ENCODE measurements at regions not wholly inside any gene's neighbourhood (a gene's known extent, or its start where the extent isn't known, plus 50 kb on each side); places are given as distances from the start of the nearest gene placed in this dataset.
A peak's percentile ranks its signal among the peaks of the same experiment; 100 is the strongest.

DNA sequence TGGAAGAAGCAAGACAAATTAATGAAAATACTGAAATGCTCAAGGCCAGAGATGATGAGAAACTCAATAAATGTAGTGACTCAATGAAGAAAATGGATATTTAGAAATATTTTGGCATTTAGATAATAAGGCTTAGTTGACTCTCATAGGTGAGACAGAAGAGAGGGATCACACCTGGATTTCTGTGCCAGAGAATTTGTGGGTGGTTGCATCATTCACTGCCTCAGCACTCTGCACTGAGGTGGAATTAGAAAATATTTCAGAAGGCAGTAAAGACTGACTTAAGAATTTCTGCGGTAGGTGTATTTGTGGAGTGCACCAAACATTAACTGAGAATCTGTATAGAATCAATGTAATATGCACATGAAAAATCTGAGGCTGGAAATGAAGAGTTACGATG lies 848.3 kb upstream of the PCDH9 start:
- no peak for DNase-seq

DNA sequence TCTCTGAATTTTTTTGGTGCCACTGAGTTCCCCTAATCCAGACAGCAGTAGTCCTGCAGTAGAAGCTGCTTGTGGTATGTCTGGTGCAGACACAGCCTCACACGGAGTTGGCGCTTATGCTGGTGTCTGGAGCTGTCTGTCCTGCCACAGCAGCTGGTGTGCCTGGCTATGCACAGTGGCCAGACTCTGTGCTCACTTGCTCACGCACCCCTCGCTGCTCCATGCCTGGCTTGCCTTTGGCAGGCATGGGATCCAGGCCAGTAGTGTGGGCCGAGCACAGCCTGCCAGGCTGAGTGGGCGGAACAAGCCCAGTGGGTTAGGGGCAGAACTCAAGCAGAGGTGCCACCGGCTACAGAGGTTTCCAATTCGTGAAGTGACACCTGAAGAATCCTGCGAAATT lies 845.9 kb upstream of the PCDH9 start:
- no peak for DNase-seq

DNA sequence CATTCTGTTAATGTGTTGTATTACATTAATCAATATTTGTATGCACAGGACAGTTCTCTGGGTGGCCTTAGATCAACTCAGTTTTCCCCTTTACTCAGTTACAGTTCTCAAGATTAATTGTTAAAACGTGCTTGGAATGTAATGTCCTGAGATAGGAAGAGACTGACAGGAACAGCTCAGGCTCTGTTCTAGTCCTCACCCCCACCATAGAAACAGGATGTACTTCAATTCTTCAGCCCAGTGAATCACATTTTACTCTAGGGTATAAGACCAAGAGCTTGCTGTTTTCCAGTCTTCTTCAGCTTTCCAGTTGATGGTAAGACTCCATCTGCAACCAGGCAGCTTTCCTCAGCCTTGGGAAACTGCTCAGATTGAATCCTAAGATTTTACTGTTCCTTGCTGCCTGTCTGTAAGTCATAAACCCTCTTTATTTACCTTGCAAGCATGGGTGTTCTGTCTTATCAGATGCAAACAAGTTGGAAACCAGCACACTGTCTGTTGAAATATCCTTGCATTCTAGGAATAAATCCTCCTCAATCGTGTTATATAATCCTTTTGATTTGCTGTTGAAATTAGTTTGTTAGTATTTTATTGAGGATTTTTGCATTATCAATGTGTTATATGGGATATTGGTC lies 836.9 kb upstream of the PCDH9 start:
- no peak for DNase-seq

DNA sequence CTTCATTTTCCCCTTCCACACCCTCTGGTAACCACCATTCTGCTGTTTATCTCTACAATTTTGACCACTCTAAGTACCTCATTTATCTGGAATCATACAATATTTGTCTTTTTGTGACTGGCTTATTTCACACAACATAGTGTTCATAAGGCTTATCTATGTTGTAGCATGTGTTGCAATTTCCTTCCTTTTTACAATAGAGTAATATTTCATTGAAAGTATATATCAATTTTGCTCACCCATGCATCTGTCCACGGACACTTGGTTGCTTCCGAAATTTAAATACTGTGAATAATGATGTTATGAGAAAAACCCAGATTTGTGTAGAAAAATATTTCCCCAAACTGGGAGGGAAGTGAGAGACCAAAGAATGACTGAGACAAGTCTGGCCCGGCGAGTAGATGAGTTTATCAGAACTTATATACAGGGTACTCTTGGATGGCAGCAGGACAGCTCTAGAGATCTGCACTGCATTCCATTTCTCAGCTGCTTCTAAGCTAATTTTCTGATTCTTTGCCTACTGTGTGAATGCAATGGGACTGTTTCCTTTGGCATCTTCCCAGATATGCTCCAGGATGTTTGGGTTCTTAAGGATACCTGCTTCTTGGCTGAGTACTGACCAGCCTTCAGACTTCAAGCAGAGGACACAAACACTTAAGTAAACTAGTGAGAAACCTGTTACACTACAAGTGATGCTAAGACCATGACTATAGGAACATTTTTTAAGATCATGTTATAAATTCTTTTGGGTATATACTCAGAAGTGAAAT lies 834.0 kb upstream of the PCDH9 start:
- DNase-seq, result no peak

DNA sequence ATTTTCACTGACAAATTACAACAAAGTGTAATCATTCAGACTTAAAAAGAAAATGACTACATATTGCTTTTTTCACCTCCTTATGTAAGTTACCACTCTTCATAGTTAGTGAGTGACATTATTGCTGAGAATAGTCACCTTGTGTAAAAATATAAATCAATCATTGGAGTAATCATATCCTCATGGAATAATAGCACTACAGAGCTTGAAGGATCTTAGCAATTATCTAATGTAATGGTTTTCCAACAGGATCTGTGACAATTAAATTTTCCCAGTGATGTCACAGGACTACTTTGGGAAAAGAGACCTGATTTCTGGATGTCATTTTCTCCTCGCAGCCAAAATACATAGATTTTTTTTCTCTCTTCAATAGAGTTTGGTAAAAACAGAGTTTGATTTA lies 833.0 kb upstream of the PCDH9 start:
- no peak for DNase-seq

DNA sequence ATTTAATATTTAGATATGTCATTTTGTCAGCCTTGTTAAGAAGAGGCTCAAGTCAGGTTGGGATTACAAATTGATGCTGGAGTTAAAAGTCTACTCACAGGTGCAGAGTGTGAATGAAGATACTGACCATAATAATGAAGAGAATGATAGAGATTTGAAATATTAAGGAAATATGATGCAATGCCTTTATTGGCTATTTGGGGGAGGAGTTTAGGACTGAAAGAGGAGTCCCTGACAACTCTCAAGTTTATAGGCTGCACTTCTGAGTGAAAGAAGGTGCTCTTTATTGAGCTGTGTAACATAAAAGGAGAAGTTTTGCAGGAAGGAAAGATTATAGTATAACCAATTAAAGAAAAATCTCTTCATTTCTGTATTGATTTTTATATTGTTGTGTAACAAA lies 827.7 kb upstream of the PCDH9 start:
- no peak for DNase-seq

DNA sequence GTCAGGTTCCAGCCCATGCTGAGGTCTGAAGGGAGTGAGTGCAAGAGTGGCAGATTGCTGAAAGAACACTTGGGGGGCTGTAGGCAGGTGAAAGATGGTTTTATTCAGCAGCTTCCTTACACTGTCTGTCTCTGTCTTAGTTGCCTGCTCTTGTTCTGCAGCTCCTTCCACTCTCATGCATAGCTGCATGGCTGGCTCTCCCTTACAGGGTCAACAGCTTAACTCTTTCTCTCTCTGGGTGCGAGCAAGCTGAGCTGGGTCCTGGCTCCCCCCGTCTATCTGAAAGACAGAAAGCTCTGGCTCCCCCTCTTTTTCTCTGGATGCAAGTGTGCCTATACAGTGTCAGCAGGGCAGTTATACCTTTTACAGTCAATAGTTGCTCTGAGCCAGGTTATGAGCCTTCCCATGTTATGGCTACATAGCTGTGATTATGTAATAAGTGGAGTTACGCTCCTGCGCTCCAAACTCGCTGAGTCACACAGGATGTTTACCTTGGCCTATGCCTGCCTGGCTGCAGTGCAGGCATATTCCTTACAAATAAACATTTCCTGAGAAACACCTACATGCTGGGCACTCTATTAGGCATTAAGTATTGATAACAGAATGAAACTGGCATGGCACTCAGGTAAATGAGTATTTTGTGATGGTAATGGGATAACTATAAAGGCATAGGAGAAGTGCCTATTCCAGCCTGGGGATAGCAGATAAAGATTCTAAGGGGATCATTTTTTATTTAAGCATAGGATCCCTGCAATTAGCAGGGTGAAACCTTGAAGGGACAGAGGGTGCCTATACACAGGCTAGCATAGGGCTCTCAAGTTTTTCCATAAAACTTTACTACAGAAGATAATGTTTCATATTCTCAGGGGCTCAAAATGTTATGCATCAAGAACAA lies 826.9 kb upstream of the PCDH9 start:
- DNase-seq, result peak; percentile 0

DNA sequence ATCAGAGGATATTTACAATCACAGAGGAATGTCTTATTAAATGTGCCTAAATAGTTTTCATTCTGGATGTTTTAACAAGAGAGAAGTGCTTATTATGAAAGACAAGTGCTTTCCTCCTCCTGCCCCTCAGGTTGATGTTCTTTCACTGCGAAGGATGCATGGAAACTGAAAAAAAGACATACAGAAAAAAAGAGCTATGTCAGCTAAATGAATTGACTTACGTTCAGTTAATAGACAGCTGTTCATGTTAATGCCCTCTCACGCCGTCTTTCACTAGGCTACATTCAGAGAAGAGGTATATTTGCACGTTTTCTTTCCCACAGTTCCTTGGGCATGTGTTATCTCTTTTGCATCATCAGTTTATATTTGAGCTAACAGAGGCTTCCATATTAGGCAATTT lies 821.8 kb upstream of the PCDH9 start:
- DNase-seq, result no peak

DNA sequence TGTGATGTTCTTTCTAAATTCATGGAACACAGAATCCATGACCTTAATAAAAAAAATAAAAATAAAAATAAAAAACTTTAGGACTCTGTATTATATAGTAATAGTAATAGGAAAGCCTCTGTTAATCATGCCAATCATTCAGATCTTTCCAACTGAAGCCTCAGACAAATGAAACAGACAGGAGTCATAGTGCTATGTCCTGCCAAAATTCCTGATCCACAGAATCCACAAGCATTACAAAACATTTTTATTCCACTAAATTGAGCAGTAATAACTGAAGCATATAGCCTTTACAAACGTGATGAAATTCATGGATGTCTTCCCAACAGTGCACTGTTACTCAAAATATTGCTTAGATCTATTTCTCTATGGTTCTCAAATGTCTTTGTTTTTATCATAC lies 820.6 kb upstream of the PCDH9 start:
- DNase-seq, result peak; percentile 6

DNA sequence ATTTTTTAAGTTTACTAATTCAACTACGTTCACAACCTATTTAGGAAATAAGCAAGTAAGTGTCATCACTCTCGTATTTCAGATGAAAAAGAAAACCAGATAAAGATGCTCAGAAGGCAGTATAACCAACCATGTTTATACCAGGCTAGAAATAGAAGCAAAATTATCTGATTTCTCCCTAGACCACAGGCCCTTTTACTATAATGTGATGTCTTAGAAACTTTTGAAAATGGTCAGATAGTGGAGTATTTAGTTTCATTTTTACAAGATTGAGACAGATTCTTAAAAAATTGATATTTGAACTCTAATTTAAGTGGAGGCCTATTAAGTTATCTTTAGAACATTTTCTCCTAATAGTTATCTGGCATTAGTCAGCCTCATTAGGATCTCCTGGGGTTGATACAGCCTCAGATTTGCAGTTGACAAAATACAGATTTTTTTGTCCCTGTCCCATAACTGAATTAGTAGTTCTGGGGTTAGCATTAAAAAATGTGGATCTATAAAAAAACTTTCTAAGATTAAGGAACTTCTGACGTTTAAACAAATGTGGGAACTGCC lies 818.7 kb upstream of the PCDH9 start:
- no peak for DNase-seq

DNA sequence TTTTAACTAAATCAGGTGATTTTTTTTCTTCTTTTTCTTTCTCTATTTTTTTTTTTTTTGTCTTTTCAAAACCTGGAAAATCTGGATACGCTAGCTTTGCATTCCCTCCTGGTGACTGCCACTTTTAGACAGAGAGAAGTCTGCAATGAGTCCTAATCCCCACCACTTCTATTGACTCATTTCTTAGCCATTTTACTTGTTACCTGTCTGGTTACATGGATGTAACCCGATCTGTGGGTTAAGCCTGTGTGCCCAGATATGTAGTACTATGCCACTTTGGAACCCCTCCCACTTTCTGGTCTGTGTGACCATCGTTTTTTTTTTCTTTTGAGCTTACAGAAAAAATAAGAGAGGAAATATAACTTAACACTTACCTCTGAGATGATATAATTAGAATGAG lies 817.8 kb upstream of the PCDH9 start:
- DNase-seq, result no peak

DNA sequence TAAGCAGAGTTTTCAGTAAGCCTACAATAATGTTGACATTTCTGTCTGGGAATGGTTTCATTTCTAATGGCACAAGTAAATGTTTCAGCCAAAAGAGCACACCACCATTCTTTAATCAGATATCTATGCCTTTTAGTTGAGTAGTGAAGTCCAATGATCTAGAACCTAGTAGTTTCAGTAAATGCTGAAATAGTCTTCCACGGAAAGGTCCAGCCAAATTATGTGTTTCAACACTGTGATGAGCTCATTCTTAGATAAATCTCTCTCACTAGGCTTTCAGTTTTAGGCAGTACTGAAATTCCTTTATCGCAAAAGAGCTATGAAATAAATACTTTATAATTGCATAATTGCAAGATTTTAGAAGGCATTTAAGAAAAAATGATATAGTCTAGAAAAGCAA lies 816.8 kb upstream of the PCDH9 start:
- DNase-seq, result no peak

DNA sequence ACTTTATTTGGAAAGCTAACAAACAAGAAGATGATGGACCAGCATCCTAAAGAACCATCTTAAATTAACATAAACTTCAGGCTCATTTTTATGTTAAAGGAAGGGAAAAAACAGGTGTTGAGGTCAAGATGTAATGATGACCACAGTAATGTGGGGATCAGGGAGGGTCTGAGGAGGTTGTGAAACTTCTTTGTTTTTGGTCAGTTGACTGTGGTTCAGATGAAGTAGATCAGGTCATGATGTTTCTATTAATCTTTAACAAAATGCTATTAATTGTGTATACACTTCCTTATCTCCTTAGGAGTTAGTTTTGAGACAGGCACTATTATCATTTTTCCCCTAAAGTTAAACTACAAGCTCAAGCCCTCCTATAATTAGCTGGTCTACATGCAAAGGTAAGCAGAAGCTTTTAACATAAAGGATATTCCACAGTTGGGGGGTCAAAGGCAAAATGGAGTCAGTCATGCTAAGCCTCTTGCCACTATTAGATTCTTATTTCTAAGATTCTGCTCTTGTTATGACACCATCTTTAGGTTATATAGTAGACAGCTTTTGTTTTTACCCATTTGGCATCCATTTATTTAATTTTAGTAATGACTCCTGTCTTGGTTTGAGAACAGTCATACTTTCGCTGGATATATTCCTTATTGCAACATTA lies 800.1 kb upstream of the PCDH9 start:
- no peak for DNase-seq

DNA sequence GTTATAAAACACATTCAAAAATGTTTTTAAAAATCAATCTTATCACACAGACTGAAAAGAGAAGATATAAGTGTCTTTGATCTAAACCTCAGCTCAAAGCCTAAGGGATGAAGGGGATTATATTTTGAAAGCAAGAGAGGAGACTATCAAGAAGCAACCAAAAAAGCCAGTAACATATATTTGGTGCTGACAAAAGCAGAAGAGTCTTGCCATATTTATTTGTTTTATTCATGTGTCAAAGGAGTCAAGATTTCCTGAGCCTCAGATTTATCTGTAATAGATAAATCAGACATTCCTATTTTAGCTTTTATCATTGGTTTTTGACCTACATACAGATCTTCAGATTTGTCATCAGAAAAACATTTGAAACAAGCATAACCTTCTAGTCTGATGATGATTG lies 798.6 kb upstream of the PCDH9 start:
- DNase-seq, result no peak

DNA sequence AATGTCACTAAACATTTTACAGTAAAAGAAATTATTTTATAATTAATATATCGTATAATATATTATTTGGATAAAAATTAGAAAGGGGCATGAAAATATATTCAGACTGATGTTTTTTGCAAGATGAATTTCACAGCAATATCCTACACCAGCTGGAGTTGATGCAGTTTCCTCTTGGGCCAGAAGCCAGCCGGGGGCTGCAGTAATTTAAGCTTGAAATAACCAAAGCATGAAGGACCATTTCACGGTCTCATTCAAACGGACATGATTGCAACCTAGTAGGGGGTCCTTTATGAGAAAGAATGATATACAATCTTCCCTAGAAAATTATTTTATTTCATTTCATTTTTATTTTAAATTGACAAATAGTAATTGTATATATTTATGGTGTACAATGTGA lies 797.2 kb upstream of the PCDH9 start:
- no peak for DNase-seq

DNA sequence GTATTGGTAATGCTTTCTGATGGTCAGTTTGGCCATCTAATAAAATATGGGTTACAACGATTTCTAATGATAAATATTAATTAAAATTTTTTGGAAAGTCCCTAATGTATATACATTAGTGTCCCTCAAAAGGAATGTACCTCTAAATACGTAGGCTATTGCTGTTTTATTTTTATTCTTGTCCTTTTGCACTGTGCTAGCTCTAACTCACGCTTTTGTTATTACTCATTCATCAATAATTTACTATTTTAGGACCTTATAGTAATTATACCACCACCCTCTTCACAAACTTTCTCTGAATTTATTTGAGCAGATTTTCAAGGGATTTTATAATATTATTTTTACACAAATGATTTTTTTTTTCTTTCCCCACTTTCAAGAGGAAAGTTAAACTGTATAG lies 795.9 kb upstream of the PCDH9 start:
- no peak for DNase-seq

DNA sequence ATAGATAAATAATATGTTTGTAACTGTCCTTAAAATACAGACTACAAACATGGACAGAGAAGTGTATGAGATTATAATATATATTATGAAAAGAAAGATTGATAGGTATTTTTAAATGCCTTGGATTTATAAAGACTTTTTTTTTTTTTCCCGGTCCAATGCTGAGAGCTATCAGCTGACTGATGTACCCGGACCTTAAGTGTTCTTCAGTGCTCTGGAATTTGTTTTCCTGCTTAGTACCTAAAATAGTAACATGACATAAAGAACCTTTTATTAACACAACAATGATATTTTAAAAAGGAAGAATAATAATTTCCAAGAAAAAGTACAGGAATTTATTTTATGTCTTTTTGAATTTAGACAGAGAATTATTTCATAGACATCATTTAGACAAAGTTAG lies 795.5 kb upstream of the PCDH9 start:
- DNase-seq, result no peak

DNA sequence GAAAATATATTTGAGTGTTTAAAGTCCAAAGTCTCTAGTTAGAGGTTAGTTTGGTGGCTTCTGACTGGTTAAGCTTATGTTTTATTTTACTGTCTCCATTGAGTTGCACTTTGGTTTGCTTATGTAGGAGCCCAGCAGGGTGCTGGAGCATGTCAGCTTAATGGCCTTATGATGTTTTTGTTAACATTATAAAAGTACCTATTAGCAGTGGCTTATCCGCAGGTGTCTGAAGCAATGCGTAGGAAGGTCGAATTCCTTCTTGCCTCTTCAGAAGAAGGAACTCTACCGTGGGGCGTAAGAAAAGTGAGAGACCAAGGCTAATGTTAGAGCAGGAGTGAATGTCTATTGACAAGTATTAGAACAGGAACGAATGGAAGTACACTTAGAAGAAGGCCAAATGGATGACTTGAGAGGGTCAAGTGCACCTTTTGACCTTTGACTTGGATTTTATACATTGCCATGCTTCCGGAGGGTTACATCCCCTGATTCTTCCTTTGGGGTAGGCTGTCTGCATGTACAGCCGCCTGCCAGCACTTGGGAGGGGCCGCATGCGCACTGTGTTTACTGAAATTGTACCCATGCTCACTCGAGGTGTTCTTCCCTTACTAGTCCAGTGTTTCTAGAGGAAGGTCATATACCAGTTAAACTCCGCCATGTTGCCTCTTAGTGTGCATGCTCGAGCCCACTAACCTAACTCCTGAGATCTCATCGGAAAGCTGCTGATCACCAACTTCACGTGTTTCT lies 793.9 kb upstream of the PCDH9 start:
- no peak for DNase-seq

DNA sequence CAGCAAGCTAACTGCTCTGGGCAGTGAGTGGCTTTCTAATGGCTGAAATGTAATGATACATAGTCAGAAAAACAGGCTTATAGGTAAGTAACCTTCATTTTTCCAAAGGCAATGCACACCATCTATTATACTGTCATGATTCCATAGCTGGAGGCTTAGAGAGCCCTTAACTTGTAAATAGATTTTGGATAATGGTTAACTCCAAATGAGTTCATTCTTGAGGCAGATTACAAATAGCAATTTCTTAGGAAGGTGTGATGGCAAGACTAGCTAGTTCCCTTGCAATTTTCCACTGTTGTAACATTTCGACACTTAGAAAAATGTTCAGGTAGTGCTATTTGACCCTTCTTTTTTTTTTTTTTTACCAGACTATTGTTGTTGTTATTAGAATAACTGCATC lies 789.8 kb upstream of the PCDH9 start:
- DNase-seq, result no peak

DNA sequence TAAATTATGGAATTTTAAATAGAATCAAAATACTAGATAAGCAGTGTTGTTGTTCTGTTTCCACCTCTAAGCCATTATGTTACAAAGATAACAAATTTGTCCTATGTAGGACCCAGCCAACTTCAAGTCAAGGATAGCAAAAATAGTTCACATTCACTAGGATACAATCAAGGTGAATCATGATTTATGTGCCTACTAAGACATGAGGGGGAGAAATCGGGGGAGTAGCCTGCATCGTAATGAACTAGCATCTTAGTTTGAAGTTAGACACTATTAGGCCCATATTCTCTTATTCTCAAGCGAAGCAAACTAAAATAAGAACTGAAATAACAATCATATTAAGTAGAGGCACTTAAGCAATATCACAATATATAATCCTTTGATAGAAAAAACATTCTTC lies 779.4 kb upstream of the PCDH9 start:
- no peak for DNase-seq

DNA sequence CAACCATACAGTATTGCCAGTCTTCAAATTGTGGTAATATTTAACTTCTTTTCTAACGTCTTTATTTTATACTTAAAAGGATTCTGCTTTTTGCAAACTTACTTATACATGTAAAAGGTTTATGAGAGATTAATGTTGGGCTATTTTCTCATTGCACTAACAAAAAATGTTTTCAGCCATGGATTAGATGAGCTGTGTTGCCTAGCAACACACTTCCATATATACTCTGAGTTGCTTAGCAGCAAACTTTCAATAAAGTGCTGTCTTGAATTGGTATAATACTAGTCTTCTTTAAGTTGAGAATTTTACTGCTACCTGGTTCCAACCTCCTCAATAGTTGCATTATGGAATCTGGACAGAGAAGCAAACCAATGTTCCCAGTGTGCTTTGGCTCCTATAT lies 777.4 kb upstream of the PCDH9 start:
- DNase-seq, result no peak

DNA sequence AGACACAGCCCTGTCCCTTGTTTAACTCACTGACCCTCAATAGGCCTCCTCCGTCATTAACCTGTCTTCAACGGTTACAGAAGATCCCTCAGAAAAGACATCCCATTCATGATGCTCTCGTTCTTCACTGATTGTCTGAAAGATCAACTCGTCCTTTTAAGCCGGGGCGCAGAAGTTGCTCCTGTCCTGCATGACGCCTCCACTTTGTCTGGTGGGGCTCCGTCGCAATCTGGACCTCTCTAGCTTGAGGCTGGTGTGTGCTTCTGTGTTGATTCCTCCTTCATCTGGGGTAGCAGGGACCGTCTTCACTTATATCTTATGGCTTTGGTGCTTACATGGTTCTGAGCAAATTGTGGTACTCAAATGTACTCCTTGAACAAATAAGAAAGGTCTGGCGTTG lies 766.0 kb upstream of the PCDH9 start:
- DNase-seq, result no peak

Measured in fibroblast of skin of right quadriceps (primary cell).